NT2/D1 (cell line): ENCODE measurements at regions not wholly inside any gene's neighbourhood (a gene's known extent, or its start where the extent isn't known, plus 50 kb on each side); places are given as distances from the start of the nearest gene placed in this dataset.

Experiments used
- SUZ12 ChIP-seq: IDR thresholded peaks from 2 replicates; pipeline ENCODE4 v1.6.1; 2011; ENCODE audit not compliant: insufficient read length, insufficient read depth; ENCODE audit errors: extremely low read depth
- YY1 ChIP-seq: IDR thresholded peaks from 2 replicates; pipeline ENCODE4 v1.6.1; 2011; ENCODE audit not compliant: insufficient read length, insufficient read depth

DNA sequence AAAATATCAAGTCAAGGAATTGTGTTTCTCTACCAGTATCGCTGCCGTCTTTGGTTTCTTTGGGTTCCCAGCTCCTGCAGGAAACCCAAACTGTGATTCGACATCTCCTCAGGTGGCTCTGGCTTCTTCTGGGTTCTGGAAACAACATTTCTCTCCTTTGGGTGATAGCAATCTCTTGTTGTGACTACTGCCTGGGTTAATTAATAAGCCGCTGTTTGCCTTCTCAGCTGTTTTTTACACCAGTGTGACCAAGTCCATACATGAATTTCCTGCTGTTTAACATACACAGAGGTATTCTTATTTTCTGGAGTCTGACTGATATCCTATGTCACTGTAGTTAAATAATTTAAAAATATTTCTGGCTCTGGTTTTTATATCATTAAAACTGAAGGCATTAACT lies 112.5 kb upstream of the DCC start:
- TF ChIP-seq YY1, result no peak
- TF ChIP-seq SUZ12, result no peak
